Neural cell (in vitro differentiated cells): ENCODE measurements at regions not wholly inside any gene's neighbourhood (a gene's known extent, or its start where the extent isn't known, plus 50 kb on each side); places are given as distances from the start of the nearest gene placed in this dataset.

Source experiments
- H2AFZ ChIP-seq: fragments of 200-600, 300-800 bp; sonication (generic), shearing (Covaris generic); 2 replicates; pipeline ENCODE4 v1.6.0; 2014; ENCODE audit warnings: low read depth, mild to moderate bottlenecking, antibody characterized with exemption, low read length, moderate library complexity
- H3F3A ChIP-seq: fragments of 200-600 bp; shearing (Covaris generic); 2 replicates; pipeline ENCODE4 v1.6.1; 2016; ENCODE audit warnings: mild to moderate bottlenecking, moderate library complexity, mixed read lengths, antibody characterized with exemption, low read length; ENCODE audit not compliant: insufficient read depth, poor library complexity, severe bottlenecking
- H3K27ac ChIP-seq: fragments of 200-600, 300-800 bp; sonication (generic), shearing (Covaris generic); 2 replicates; pipeline ENCODE4 v1.5.1; 2014; ENCODE audit warnings: mild to moderate bottlenecking, low read length, moderate library complexity
- H3K27me3 ChIP-seq: fragments of 300-800, 200-600 bp; sonication (generic), shearing (Covaris generic); 2 replicates; pipeline ENCODE4 v1.6.0; 2014; ENCODE audit warnings: mild to moderate bottlenecking, low read depth, low read length, moderate library complexity; ENCODE audit not compliant: insufficient read depth
- H3K36me3 ChIP-seq: fragments of 300-800, 200-600 bp; sonication (generic), shearing (Covaris generic); 2 replicates; pipeline ENCODE4 v1.5.1; 2014; ENCODE audit warnings: mild to moderate bottlenecking, antibody characterized with exemption, low read length, moderate library complexity; ENCODE audit not compliant: insufficient read depth
- H3K4me2 ChIP-seq: fragments of 300-800, 200-600 bp; sonication (generic), shearing (Covaris generic); 2 replicates; pipeline ENCODE4 v1.6.0; 2014; ENCODE audit warnings: mild to moderate bottlenecking, low read length
- H3K4me3 ChIP-seq: fragments of 300-800, 200-600 bp; sonication (generic), shearing (Covaris generic); 2 replicates; pipeline ENCODE4 v1.5.1; 2014; ENCODE audit warnings: mild to moderate bottlenecking, low read length, moderate library complexity
- H3K79me2 ChIP-seq: fragments of 200-600 bp; shearing (Covaris generic); replicated peaks from 2 replicates; pipeline ENCODE4 v1.6.0; 2014; ENCODE audit warnings: mild to moderate bottlenecking, low read length, moderate library complexity; ENCODE audit not compliant: insufficient read depth
- H3K9ac ChIP-seq: fragments of 300-800, 200-600 bp; sonication (generic), shearing (Covaris generic); 2 replicates; pipeline ENCODE4 v1.6.1; 2016; ENCODE audit warnings: mild to moderate bottlenecking, low read length, mixed read lengths
- H3K9me2 ChIP-seq: fragments of 200-600 bp; shearing (Covaris generic); 2 replicates; pipeline ENCODE4 v1.6.1; 2016; ENCODE audit warnings: mild to moderate bottlenecking, low read length, mixed read lengths; ENCODE audit not compliant: insufficient read depth
- H3K9me3 ChIP-seq: fragments of 200-600, 300-800 bp; sonication (generic), shearing (Covaris generic); 2 replicates; pipeline ENCODE4 v1.6.1; 2016; ENCODE audit warnings: mild to moderate bottlenecking, mixed run types, low read length, moderate library complexity, mixed read lengths
- H4K20me1 ChIP-seq: fragments of 200-600 bp; shearing (Covaris generic); 2 replicates; pipeline ENCODE4 v1.6.1; 2016; ENCODE audit warnings: mild to moderate bottlenecking, mixed run types; ENCODE audit not compliant: insufficient read depth
- EP300 ChIP-seq: fragments of 450-650 bp; conservative IDR thresholded peaks from 2 replicates; pipeline ENCODE4 v1.6.1; 2014; ENCODE audit warnings: antibody characterized with exemption, mild to moderate bottlenecking, moderate library complexity; ENCODE audit not compliant: poor library complexity, severe bottlenecking
- EZH2 ChIP-seq: fragments of 200-600, 300-800 bp; shearing (Covaris generic), sonication (generic); IDR thresholded peaks from 2 replicates; pipeline ENCODE4 v1.6.1; 2014; ENCODE audit warnings: antibody characterized with exemption, low read length, borderline replicate concordance, mild to moderate bottlenecking; ENCODE audit not compliant: insufficient read depth, poor library complexity, severe bottlenecking
- MXI1 ChIP-seq: fragments of 450-650 bp; conservative IDR thresholded peaks from 2 replicates; pipeline ENCODE4 v1.6.1; 2014; ENCODE audit warnings: antibody characterized with exemption, mild to moderate bottlenecking; ENCODE audit not compliant: poor library complexity, severe bottlenecking
- POLR2AphosphoS5 ChIP-seq: IDR thresholded peaks from 2 replicates; pipeline ENCODE4 v1.6.1; 2012
- RAD21 ChIP-seq: fragments of 450-650 bp; conservative IDR thresholded peaks from 2 replicates; pipeline ENCODE4 v1.6.1; 2014; ENCODE audit warnings: antibody characterized with exemption, mild to moderate bottlenecking, moderate library complexity
- SMC3 ChIP-seq: fragments of 450-650 bp; conservative IDR thresholded peaks from 2 replicates; pipeline ENCODE4 v1.6.1; 2014; ENCODE audit warnings: antibody characterized with exemption, mild to moderate bottlenecking, moderate library complexity; ENCODE audit not compliant: poor library complexity
- TAF1 ChIP-seq: IDR thresholded peaks from 2 replicates; pipeline ENCODE4 v1.6.1; 2012; ENCODE audit warnings: low read depth
- TF ChIP-seq, protein P1 (sequence below): IDR thresholded peaks from 2 replicates; pipeline ENCODE4 v1.6.1; 2012; ENCODE audit warnings: borderline replicate concordance
- TF ChIP-seq, protein P2 (sequence below): fragments of 450-650 bp; IDR thresholded peaks from 2 replicates; pipeline ENCODE4 v1.5.1; 2014; ENCODE audit warnings: antibody characterized with exemption, mild to moderate bottlenecking, moderate library complexity; ENCODE audit not compliant: poor library complexity, severe bottlenecking

DNA sequence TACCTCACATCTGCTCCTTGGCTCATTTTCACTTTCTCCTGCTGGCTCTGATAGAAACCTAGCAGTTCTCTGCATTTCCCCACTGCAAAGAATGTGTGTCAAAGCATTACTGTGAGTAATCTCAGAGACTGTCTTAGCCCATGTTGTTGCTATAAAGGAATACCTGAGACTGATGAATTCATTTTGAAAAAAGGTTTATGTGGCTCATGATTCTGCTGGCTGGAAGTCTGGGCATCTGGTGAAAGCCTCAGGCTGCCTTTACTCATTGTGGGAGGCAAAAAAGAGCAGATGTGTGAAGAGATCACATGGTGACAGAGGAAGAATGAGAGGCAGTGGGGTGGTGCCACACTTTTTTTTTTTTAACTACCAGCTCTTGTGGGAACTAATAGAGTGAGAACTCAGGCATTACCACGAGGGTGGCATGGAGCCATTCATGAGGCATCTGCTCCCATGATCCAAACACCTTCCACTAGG, 191.6 kb upstream of the CTNND2 start:
- H3K79me2 ChIP-seq = no peaks in the 10 kb centered on the region
- no peak overlapping the region for H3K27ac ChIP-seq
- H3K9ac ChIP-seq = no peak overlapping the region
- H3K27me3 ChIP-seq = no peaks in the 10 kb centered on the region
- no peak overlapping the region for H2AFZ ChIP-seq
- no peaks in the 10 kb centered on the region for H4K20me1 ChIP-seq
- TF ChIP-seq MXI1 (no peak), RAD21 (no peak), POLR2AphosphoS5 (no peak), EZH2 (no peak), EP300 (no peak), SMC3 (no peak), TAF1 (no peak)
- TF ChIP-seq, protein P1, sequence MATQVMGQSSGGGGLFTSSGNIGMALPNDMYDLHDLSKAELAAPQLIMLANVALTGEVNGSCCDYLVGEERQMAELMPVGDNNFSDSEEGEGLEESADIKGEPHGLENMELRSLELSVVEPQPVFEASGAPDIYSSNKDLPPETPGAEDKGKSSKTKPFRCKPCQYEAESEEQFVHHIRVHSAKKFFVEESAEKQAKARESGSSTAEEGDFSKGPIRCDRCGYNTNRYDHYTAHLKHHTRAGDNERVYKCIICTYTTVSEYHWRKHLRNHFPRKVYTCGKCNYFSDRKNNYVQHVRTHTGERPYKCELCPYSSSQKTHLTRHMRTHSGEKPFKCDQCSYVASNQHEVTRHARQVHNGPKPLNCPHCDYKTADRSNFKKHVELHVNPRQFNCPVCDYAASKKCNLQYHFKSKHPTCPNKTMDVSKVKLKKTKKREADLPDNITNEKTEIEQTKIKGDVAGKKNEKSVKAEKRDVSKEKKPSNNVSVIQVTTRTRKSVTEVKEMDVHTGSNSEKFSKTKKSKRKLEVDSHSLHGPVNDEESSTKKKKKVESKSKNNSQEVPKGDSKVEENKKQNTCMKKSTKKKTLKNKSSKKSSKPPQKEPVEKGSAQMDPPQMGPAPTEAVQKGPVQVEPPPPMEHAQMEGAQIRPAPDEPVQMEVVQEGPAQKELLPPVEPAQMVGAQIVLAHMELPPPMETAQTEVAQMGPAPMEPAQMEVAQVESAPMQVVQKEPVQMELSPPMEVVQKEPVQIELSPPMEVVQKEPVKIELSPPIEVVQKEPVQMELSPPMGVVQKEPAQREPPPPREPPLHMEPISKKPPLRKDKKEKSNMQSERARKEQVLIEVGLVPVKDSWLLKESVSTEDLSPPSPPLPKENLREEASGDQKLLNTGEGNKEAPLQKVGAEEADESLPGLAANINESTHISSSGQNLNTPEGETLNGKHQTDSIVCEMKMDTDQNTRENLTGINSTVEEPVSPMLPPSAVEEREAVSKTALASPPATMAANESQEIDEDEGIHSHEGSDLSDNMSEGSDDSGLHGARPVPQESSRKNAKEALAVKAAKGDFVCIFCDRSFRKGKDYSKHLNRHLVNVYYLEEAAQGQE = no peak
- TF ChIP-seq, protein P2, sequence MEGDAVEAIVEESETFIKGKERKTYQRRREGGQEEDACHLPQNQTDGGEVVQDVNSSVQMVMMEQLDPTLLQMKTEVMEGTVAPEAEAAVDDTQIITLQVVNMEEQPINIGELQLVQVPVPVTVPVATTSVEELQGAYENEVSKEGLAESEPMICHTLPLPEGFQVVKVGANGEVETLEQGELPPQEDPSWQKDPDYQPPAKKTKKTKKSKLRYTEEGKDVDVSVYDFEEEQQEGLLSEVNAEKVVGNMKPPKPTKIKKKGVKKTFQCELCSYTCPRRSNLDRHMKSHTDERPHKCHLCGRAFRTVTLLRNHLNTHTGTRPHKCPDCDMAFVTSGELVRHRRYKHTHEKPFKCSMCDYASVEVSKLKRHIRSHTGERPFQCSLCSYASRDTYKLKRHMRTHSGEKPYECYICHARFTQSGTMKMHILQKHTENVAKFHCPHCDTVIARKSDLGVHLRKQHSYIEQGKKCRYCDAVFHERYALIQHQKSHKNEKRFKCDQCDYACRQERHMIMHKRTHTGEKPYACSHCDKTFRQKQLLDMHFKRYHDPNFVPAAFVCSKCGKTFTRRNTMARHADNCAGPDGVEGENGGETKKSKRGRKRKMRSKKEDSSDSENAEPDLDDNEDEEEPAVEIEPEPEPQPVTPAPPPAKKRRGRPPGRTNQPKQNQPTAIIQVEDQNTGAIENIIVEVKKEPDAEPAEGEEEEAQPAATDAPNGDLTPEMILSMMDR = no peak
- no peaks in the 10 kb centered on the region for H3F3A ChIP-seq
- H3K9me2 ChIP-seq = no peaks in the 10 kb centered on the region
- H3K4me2 ChIP-seq = no peak overlapping the region
- H3K9me3 ChIP-seq = no peaks in the 10 kb centered on the region
- no peak overlapping the region for H3K4me3 ChIP-seq
- H3K36me3 ChIP-seq = no peaks in the 10 kb centered on the region

DNA sequence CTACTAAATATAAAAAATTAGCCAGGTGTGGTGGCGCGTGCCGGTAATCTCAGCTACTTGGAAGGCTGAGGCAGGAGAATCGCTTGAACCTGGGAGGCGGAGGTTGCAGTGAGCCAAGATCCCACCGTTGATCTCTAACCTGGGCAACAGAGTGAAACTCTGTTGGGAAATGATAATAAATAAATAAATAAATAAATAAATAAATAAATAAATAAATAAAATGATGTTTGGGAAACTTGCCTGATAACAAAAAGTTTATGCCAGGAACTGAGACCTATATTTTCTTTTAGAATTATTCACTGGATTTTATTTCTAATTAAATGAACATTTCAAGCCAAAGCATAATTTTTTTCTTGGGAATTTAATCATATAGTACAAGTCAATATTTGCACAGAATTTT, 189.3 kb upstream of the CTNND2 start:
- Histone ChIP-seq H3F3A (no peaks in the 10 kb centered on the region), H3K9me2 (no peaks in the 10 kb centered on the region), H3K79me2 (no peaks in the 10 kb centered on the region), H4K20me1 (no peaks in the 10 kb centered on the region), H3K36me3 (no peaks in the 10 kb centered on the region), H3K4me3 (no peak overlapping the region), H2AFZ (no peak overlapping the region), H3K4me2 (no peak overlapping the region), H3K9ac (no peak overlapping the region), H3K9me3 (no peaks in the 10 kb centered on the region), H3K27me3 (no peaks in the 10 kb centered on the region), H3K27ac (no peak overlapping the region)
- no peak for TF ChIP-seq EZH2
- no peak for TF ChIP-seq RAD21
- TF ChIP-seq, protein P2 = no peak
- TF ChIP-seq, protein P1 = no peak
- no peak for TF ChIP-seq SMC3
- no peak for TF ChIP-seq TAF1
- no peak for TF ChIP-seq EP300
- no peak for TF ChIP-seq POLR2AphosphoS5
- no peak for TF ChIP-seq MXI1
